CD4-positive, alpha-beta T cell treated with Interleukin-4 for 4 hours (primary cell): ENCODE measurements at regions not wholly inside any gene's neighbourhood (a gene's known extent, or its start where the extent isn't known, plus 50 kb on each side); places are given as distances from the start of the nearest gene placed in this dataset.

ENCODE experiments used
- DNase-seq: peaks from one replicate; pipeline ENCODE4 v3.0.0-alpha.2; 2020

GRCh38 chr13:103178986-103179943 is 113.0 kb upstream of the SLC10A2 start:
- no peak for DNase-seq

DNA sequence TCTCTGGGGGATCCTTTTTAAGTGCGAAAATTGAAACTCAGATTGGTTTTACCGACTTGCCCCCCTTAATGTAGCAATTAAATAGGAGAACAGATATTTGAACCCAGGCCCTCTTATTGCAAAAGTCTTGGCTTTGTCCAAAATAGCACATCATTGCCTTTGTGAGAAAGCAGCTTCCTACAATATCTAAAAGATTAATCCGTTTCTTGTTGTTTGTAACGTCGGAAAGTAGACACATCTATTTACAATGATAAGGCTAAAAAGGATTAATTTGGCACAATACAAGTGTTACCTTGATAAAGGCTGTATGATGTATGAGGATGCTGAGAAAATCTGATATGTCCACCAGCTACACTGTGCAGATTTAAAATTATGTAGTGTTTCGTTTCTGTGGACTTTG is 108.7 kb upstream of the SLC10A2 start:
- DNase-seq: no peak

GRCh38 chr13:103168901-103169508 is 102.8 kb upstream of the SLC10A2 start:
- DNase-seq: no peak

- DNase-seq: no peak
Measured at GRCh38 chr13:103164251-103164650, 98.0 kb upstream of the SLC10A2 start.

DNA sequence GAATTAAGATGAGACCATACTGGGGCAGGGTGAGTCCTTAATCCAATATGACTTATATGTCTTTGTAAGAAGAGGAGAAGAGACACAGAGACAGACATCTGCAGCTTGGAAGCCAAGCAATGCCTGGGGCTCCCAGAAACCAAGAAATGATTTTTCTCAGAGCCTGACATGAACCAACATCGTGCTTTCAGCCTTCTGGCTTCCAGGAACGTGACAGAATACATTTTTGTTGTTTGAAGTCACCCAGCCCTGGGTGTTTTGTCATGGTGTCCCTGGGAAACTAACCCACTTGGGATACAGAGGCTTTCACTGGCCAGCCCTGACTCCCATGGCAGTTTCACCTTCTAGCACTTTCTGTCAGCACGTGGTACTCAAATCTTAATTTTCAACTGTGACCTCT is 95.3 kb upstream of the SLC10A2 start:
- DNase-seq: no peak

- DNase-seq: no peak
Measured at GRCh38 chr13:103157434-103158145, 91.4 kb upstream of the SLC10A2 start.

DNA sequence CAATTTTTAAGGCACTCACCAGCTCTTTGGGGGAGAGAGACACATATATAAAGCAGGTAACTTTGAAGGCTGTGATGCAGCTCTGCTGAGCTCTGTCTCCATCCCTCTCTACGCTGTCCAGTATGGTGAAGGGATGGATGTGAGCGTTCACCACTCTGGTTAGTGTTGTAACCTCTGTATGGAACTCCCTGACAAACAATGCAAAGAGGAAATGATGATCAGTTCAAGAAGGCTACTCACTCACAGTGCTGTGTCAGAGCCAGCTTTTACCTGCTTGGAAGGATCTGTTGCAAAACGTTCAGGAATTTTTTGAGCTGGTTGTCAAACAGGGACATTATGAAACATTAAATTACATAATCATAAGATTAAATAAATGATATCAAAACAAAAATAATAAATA is 90.8 kb upstream of the SLC10A2 start:
- no peak for DNase-seq

- no peak for DNase-seq
Measured at GRCh38 chr13:103156346-103156998, 90.3 kb upstream of the SLC10A2 start.

GRCh38 chr13:103153466-103153865 is 87.2 kb upstream of the SLC10A2 start:
- DNase-seq: no peak

GRCh38 chr13:103147961-103148360 is 81.7 kb upstream of the SLC10A2 start:
- DNase-seq: no peak

DNA sequence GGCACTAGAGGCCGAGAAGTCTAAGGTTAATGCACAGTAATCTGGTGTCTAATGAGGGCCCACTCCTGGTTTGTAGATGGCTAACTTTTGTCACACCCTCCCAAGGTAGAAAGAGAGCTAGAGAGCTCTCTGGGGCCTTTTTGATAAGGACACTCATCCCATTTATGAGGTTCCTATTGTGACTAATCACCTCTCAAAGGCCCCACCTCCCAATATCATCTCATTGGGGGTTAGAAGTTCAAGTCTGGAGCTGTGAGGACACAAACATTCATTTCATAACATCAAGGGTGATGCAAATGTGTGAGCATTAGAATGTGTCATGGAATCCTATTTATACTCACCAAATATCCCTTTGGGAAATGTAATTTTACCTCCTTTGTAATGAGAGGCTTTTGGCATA is 79.2 kb upstream of the SLC10A2 start:
- DNase-seq: no peak

GRCh38 chr13:103143432-103143831 is 77.2 kb upstream of the SLC10A2 start:
- DNase-seq: no peak

GRCh38 chr13:103142151-103142550 is 75.9 kb upstream of the SLC10A2 start:
- DNase-seq: no peak

DNA sequence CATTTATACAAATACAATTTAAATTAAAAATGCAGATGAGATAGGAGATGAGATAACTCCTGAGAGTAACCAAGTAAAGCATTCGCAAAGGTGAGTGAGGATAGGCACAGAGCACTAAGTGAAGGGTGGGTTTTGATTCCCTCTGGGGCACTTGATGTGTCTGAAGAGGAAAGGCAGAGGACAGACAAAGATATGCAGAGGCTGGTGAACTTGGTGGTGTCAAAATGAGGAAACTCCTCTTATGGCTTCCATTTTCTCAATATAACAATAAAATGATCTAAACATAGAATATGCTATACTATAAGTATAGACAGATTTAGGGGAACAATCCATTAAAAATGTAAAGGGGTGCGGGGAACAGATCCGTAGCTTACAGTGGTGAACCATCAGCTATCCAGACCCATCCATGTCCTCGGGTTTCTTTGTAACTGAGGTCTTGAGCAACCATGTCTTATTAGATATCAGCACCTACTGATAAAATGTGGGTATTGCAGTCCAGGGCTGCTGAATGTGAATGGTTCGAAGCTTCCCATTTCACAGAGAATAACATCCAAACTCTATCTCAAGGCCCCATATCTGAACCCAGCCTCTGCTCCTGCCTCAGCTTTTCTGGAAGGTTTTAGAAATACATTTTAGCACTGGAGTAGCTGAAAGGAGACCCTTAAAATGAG is 73.9 kb upstream of the SLC10A2 start:
- DNase-seq: no peak

DNA sequence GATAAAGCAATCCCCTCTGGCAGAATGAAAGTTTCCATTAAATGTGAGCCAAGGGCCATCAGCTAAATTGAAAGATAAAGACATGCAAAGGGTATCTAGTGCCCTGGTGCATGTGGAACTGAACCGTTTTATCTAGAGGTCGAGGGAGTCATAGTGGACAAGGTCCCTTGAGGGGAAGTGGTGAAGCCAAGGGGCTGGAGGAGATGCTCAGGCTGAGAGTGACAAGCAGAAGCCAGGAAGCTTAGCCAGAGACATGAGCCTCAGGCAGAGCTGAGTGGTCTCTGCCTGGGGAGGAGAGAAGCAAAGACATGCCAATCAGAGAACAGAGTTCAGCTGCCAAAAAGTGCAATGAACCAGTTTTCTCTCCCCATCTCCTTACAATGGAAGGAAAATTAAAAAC is 68.1 kb upstream of the SLC10A2 start:
- DNase-seq: no peak

- DNase-seq: no peak
Measured at GRCh38 chr13:103133556-103133955, 67.3 kb upstream of the SLC10A2 start.

- DNase-seq: no peak
Measured at GRCh38 chr13:103130681-103131210, 64.5 kb upstream of the SLC10A2 start.

DNA sequence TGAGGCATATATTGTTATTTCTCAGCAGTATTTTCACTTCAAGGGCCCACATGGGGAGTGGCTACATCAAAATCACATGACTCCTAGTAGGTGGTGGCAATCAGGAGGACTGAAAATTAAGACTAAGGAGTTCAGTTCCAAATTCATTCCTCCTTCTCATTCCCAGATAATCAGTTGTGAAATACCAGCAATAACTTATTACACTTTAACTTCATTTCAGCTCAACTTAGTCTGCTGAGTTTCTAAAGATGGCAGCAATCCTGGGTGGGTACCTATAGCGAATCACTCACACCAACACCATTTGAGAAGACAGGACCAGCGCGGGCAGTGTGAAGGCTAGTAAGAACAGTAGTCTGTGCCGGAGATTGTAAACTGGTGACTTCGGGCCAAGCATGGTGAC is 63.9 kb upstream of the SLC10A2 start:
- no peak for DNase-seq
